HCT116 (cell line): ENCODE measurements at regions not wholly inside any gene's neighbourhood (a gene's known extent, or its start where the extent isn't known, plus 50 kb on each side); places are given as distances from the start of the nearest gene placed in this dataset.

Experiments used
- ATAC-seq: fragments of 200-7000 bp; cut with Tn5 transposase; 2 replicates; pipeline ENCODE4 v1.9.1; 2020; ENCODE audit warnings: mild to moderate bottlenecking, moderate library complexity
- BruUV-seq: library from RNA; stranded (reverse); fragments of 400-500 nt; replicated peaks from 2 replicates; lab custom pipeline; 2021; lab: Mats Ljungman, UMichigan
- CTCF ChIA-PET: fragments of 300-600 bp; sonication (Branson Sonifier 250); formaldehyde crosslinking; loops from one replicate; lab custom pipeline; 2021; ENCODE audit warnings: antibody characterized with exemption; lab: Charles Lee
- POLR2A ChIA-PET: fragments of 300-600, 350-600 bp; sonication (Branson Sonifier 250); formaldehyde crosslinking; loops from one replicate; lab custom pipeline; 2021; ENCODE audit warnings: antibody characterized with exemption; lab: Charles Lee
- RAD21 ChIA-PET, 2 experiments: fragments of 300-600 bp; sonication (Branson Sonifier 250); formaldehyde crosslinking; loops; one replicate each; lab custom pipeline; 2023; ENCODE audit warnings: low total read pairs in 2 of 2; ENCODE audit not compliant: uncharacterized antibody in 2 of 2, unreplicated experiment in 2 of 2, low non-redundant PET in 1 of 2; lab: Charles Lee
- DNase-seq: peaks from one replicate; pipeline ENCODE4 v3.0.0-alpha.2; 2010; ENCODE audit warnings: low read depth, low spot score
- H2AFZ ChIP-seq: fragments of 200-600 bp; shearing (Covaris generic), sonication (generic); 2 replicates; pipeline ENCODE4 v1.6.1; 2017; ENCODE audit warnings: low read depth, mixed run types, mixed read lengths, antibody characterized with exemption, low read length; ENCODE audit not compliant: poor library complexity, severe bottlenecking
- H3K27ac ChIP-seq: 2 replicates; pipeline ENCODE4 v1.5.1; 2012; ENCODE audit warnings: low read depth, low read length
- H3K27me3 ChIP-seq: fragments of 200-600 bp; sonication (generic); 2 replicates; pipeline ENCODE4 v1.6.1; 2016; ENCODE audit warnings: mixed run types, low read length, mixed read lengths; ENCODE audit not compliant: insufficient read depth
- H3K36me3 ChIP-seq, 2 experiments: fragments of 200-500 bp in 1 of 2; fragments of 200-600 bp in 1 of 2; sonication (Bioruptor generic) in 1 of 2; sonication (generic) in 1 of 2; 2 replicates each; pipeline versions ENCODE4 v1.5.1 to v1.6.1; 2014 to 2016; ENCODE audit warnings: low read length in 2 of 2, inconsistent platforms in 1 of 2, mixed read lengths in 1 of 2, mixed run types in 1 of 2; ENCODE audit not compliant: insufficient read depth in 2 of 2, control insufficient read depth in 1 of 2
- H3K4me1 ChIP-seq, 2 experiments: fragments of 200-600 bp in 1 of 2; sonication (generic) in 1 of 2; 2 replicates each; pipeline versions ENCODE4 v1.5.1 to v1.6.1; 2012 to 2017; ENCODE audit warnings: low read length in 2 of 2, inconsistent platforms in 1 of 2, mild to moderate bottlenecking in 1 of 2, mixed read lengths in 1 of 2, mixed run types in 1 of 2, moderate library complexity in 1 of 2; ENCODE audit not compliant: insufficient read depth in 2 of 2, control insufficient read depth in 1 of 2
- H3K4me2 ChIP-seq: fragments of 200-600 bp; sonication (generic); 2 replicates; pipeline ENCODE4 v1.6.1; 2017; ENCODE audit warnings: mixed run types, low read length, mixed read lengths
- H3K4me3 ChIP-seq, 2 experiments: fragments of 200-600 bp in 1 of 2; sonication (generic) in 1 of 2; replicated peaks in 1 of 2; 2 replicates each; pipeline ENCODE4 v1.5.1; 2011 to 2016; ENCODE audit warnings: low read length in 2 of 2, control low read depth in 1 of 2, low read depth in 1 of 2, mild to moderate bottlenecking in 1 of 2, mixed read lengths in 1 of 2, mixed run types in 1 of 2
- H3K79me2 ChIP-seq: fragments of 200-600 bp; sonication (generic); 2 replicates; pipeline ENCODE4 v1.6.1; 2017; ENCODE audit warnings: mild to moderate bottlenecking, mixed run types, low read length, moderate library complexity, mixed read lengths; ENCODE audit not compliant: insufficient read depth
- H3K9ac ChIP-seq: fragments of 200-600 bp; sonication (generic); 2 replicates; pipeline ENCODE4 v1.6.1; 2016; ENCODE audit warnings: low read length, mixed read lengths
- H3K9me2 ChIP-seq: fragments of 200-600 bp; sonication (generic), shearing (Covaris generic); 2 replicates; pipeline ENCODE4 v1.6.1; 2017; ENCODE audit warnings: mixed run types, mild to moderate bottlenecking, moderate library complexity; ENCODE audit not compliant: insufficient read depth
- H3K9me3 ChIP-seq, 2 experiments: fragments of 200-500 bp in 1 of 2; fragments of 200-600 bp in 1 of 2; sonication (Bioruptor generic) in 1 of 2; sonication (generic) in 1 of 2; 2 replicates each; pipeline ENCODE4 v1.6.1; 2014 to 2017; ENCODE audit warnings: low read length in 2 of 2, mixed read lengths in 2 of 2, inconsistent platforms in 1 of 2, low read depth in 1 of 2, mild to moderate bottlenecking in 1 of 2, mixed run types in 1 of 2, moderate library complexity in 1 of 2; ENCODE audit not compliant: control insufficient read depth in 1 of 2, insufficient read depth in 1 of 2
- H4K20me1 ChIP-seq: fragments of 200-600 bp; sonication (generic), shearing (Covaris generic); 2 replicates; pipeline ENCODE4 v1.6.1; 2017; ENCODE audit warnings: mixed run types, mild to moderate bottlenecking, moderate library complexity; ENCODE audit not compliant: insufficient read depth
- CTCF ChIP-seq, 3 experiments: fragments of 200-600 bp in 1 of 3; sonication (generic) in 1 of 3; IDR thresholded peaks in 2 of 3; conservative IDR thresholded peaks in 1 of 3; 2 replicates each; pipeline ENCODE4 v1.5.1; 2012 to 2017; ENCODE audit warnings: low read depth in 2 of 3, low read length in 2 of 3, antibody characterized with exemption in 1 of 3, borderline replicate concordance in 1 of 3, control low read depth in 1 of 3, mild to moderate bottlenecking in 1 of 3, mixed read lengths in 1 of 3, mixed run types in 1 of 3, moderate library complexity in 1 of 3; ENCODE audit not compliant: insufficient read depth in 1 of 3
- POLR2A ChIP-seq: IDR thresholded peaks from 2 replicates; pipeline ENCODE4 v1.7.0; 2011; ENCODE audit warnings: borderline replicate concordance; ENCODE audit not compliant: insufficient read depth, insufficient read length; ENCODE audit errors: extremely low read depth
- POLR2AphosphoS5 ChIP-seq: IDR thresholded peaks from 2 replicates; pipeline ENCODE4 v1.6.1; 2011; ENCODE audit warnings: mild to moderate bottlenecking, low read depth, low read length, moderate library complexity
- ZFX ChIP-seq: fragments of 450-650 bp; IDR thresholded peaks from 2 replicates; pipeline ENCODE4 v1.6.1; 2017
- intact Hi-C: fragments of 100-400 bp; cut with micrococcal nuclease; formaldehyde crosslinking; loops from 2 replicates; pipeline ENCODE4 v1.10.0; 2022

DNA sequence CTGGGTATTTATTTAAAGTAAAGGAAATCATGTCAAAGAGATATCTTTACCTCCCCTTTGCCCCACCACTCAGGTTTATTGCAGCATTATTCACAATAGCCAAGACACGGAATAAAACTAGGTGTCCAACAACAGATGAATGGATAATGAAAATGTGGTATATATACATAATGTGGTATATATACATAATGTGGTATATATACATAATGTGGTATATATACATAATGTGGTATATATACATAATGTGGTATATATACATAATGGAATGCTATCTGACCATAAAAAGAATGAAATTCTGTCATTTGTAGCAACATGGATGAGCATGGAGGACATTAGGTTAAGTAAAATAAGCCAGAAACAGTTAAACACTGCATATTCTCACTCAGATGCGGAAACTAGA is 262.6 kb upstream of the PLXNA2 start (continued):
- TF ChIP-seq ZFX: no peak

GRCh38 chr1:208509072-208509471 is 264.9 kb upstream of the PLXNA2 start:
- intact Hi-C loops: no loop called here
- ATAC-seq: no peak

GRCh38 chr1:208510192-208510952 is 266.2 kb upstream of the PLXNA2 start:
- Histone ChIP-seq H3K9me3 (no peaks in the 10 kb centered on the region), H3K4me1 (no peaks in the 10 kb centered on the region), H3K4me3 (no peak overlapping the region), H3K27me3 (0 out of 2 replicates have a peak, but pooled peaks cover 2% of the 10 kb centered on the region), H3K27ac (no peak overlapping the region), H3K79me2 (no peaks in the 10 kb centered on the region), H2AFZ (no peak overlapping the region), H3K9ac (no peak overlapping the region), H4K20me1 (no peaks in the 10 kb centered on the region), H3K36me3 (no peaks in the 10 kb centered on the region), H3K4me2 (no peak overlapping the region), H3K9me2 (no peaks in the 10 kb centered on the region)
- DNase-seq: no peak
- TF ChIP-seq POLR2A: no peak
- TF ChIP-seq POLR2AphosphoS5: no peak
- TF ChIP-seq CTCF (IDR thresholded peaks at IDR 0.05 in 2 of 3, conservative IDR thresholded peaks at IDR 0.05 in 1 of 3; ENCODE audit: borderline replicate concordance in 1 of 3, insufficient read depth in 1 of 3, low read depth in 2 of 3, low read length in 2 of 3): no peak
- ChIA-PET RAD21 (no interaction called here), CTCF (no interaction called here), POLR2A (no interaction called here)
- BruUV-seq: no TSS peak
- intact Hi-C loops: no loop called here
- no peak for ATAC-seq

More at GRCh38 chr1:208509072-208509471, 264.9 kb upstream of the PLXNA2 start:
- no peaks in the 10 kb centered on the region for H3K4me1 ChIP-seq
- ChIA-PET CTCF (no interaction called here), RAD21 (no interaction called here), POLR2A (no interaction called here)
- no peaks in the 10 kb centered on the region for H4K20me1 ChIP-seq
- no peaks in the 10 kb centered on the region for H3K36me3 ChIP-seq
- DNase-seq: no peak
- no peak for TF ChIP-seq ZFX
- H3K27ac ChIP-seq: no peak overlapping the region
- H3K4me3 ChIP-seq: no peak overlapping the region
- H3K4me2 ChIP-seq: no peak overlapping the region
- H3K9me2 ChIP-seq: no peaks in the 10 kb centered on the region
- H3K9ac ChIP-seq: no peak overlapping the region
- H3K27me3 ChIP-seq: peaks cover 2% of the 10 kb centered on the region; the same call in 1 of the 2 replicates
- BruUV-seq: no TSS peak
- no peaks in the 10 kb centered on the region for H3K79me2 ChIP-seq
- H2AFZ ChIP-seq: no peak overlapping the region
- no peaks in the 10 kb centered on the region for H3K9me3 ChIP-seq
